OCI-LY7 (cell line): ENCODE measurements at regions not wholly inside any gene's neighbourhood (a gene's known extent, or its start where the extent isn't known, plus 50 kb on each side); places are given as distances from the start of the nearest gene placed in this dataset.

Experiments used
- BruUV-seq: library from RNA; stranded (reverse); fragments of 400-500 nt; replicated peaks from 2 replicates; lab custom pipeline; 2021; lab: Mats Ljungman, UMichigan
- CTCF ChIA-PET: fragments of 300-600 bp; sonication (Branson Sonifier 250); formaldehyde crosslinking; loops from one replicate; lab custom pipeline; 2022; ENCODE audit warnings: antibody characterized with exemption; ENCODE audit not compliant: unreplicated experiment; lab: Charles Lee
- POLR2A ChIA-PET: fragments of 300-600 bp; sonication (Branson Sonifier 250); formaldehyde crosslinking; loops from one replicate; lab custom pipeline; 2022; ENCODE audit warnings: antibody characterized with exemption; lab: Charles Lee
- DNase-seq: peaks from one replicate; pipeline ENCODE4 v3.0.0-alpha.2; 2015; ENCODE audit warnings: low spot score
- H2AFZ ChIP-seq: fragments of 200-600 bp; sonication (generic), shearing (Covaris generic); 2 replicates; pipeline ENCODE4 v1.6.1; 2014; ENCODE audit warnings: mild to moderate bottlenecking, antibody characterized with exemption, low read length, moderate library complexity
- H3K27ac ChIP-seq: fragments of 200-600 bp; sonication (generic); 2 replicates; pipeline ENCODE4 v1.5.1; 2014; ENCODE audit warnings: mixed run types, low read depth, mild to moderate bottlenecking, moderate library complexity, low read length, inconsistent platforms; ENCODE audit not compliant: poor library complexity, severe bottlenecking
- H3K36me3 ChIP-seq: fragments of 200-600 bp; sonication (generic); 2 replicates; pipeline ENCODE4 v1.6.1; 2014; ENCODE audit warnings: mild to moderate bottlenecking, antibody characterized with exemption, low read length, moderate library complexity, mixed read lengths; ENCODE audit not compliant: insufficient read depth
- H3K4me1 ChIP-seq: fragments of 200-600 bp; sonication (generic); 2 replicates; pipeline ENCODE4 v1.5.1; 2014; ENCODE audit warnings: mild to moderate bottlenecking, low read length; ENCODE audit not compliant: insufficient read depth, poor library complexity, severe bottlenecking
- H3K4me2 ChIP-seq: fragments of 200-600 bp; sonication (generic); 2 replicates; pipeline ENCODE4 v1.6.1; 2014; ENCODE audit warnings: mild to moderate bottlenecking, low read length
- H3K4me3 ChIP-seq: fragments of 200-600 bp; sonication (generic); 2 replicates; pipeline ENCODE4 v1.5.1; 2014; ENCODE audit warnings: mild to moderate bottlenecking, low read depth, low read length; ENCODE audit not compliant: poor library complexity, severe bottlenecking
- H3K79me2 ChIP-seq: fragments of 200-600 bp; sonication (generic); 2 replicates; pipeline ENCODE4 v1.6.1; 2016; ENCODE audit warnings: low read depth, mild to moderate bottlenecking, low read length, moderate library complexity, mixed read lengths; ENCODE audit not compliant: insufficient read depth
- H3K9me2 ChIP-seq: fragments of 200-600 bp; sonication (generic); 2 replicates; pipeline ENCODE4 v1.6.1; 2016; ENCODE audit warnings: mild to moderate bottlenecking, low read length, mixed read lengths; ENCODE audit not compliant: insufficient read depth
- H3K9me3 ChIP-seq: fragments of 200-600 bp; sonication (generic); 2 replicates; pipeline ENCODE4 v1.6.1; 2014; ENCODE audit warnings: mild to moderate bottlenecking, mixed run types, low read length, mixed read lengths
- H4K20me1 ChIP-seq: fragments of 200-600 bp; sonication (generic); 2 replicates; pipeline ENCODE4 v1.6.1; 2014; ENCODE audit warnings: mild to moderate bottlenecking, antibody characterized with exemption, low read length, moderate library complexity, mixed read lengths; ENCODE audit not compliant: insufficient read depth
- EZH2phosphoT487 ChIP-seq: fragments of 200-600 bp; sonication (generic); IDR thresholded peaks from 2 replicates; pipeline ENCODE4 v1.6.1; 2018; ENCODE audit warnings: low read depth, borderline replicate concordance, mild to moderate bottlenecking, mixed run types, antibody characterized with exemption, low read length, moderate library complexity, mixed read lengths
- intact Hi-C: fragments of 100-400 bp; cut with micrococcal nuclease; formaldehyde crosslinking; loops from one replicate; pipeline ENCODE4 v1.10.0; 2022; ENCODE audit not compliant: unreplicated experiment
- TF ChIP-seq, protein P1 (sequence below): fragments of 200-600 bp; sonication (generic); conservative IDR thresholded peaks from 2 replicates; pipeline ENCODE4 v1.5.1; 2014; ENCODE audit warnings: mild to moderate bottlenecking, antibody characterized with exemption, low read length, moderate library complexity, mixed read lengths

DNA sequence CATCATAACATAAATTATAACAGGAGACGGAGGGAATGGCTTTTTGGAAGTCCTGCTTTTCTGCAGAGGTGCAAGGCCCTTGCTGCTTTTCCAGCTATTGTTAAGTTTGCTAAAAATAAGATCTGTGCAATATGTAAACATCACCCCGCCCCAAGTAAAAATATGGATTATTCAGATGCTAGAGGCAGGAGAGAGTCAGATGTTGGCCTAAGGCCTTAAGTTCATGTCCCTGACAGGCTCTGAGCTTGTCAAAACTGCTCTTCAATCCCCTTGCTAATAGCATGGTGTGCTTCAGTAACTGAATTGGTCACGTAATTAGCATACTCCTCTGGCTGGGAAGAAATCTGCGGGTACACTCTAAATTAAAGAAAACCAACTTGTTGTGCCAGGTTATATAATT, 147.5 kb downstream of the BMP2 start:
- intact Hi-C loops = no loop called here
- H2AFZ ChIP-seq = no peak overlapping the region
- BruUV-seq = no TSS peak
- H3K9me2 ChIP-seq = no peaks in the 10 kb centered on the region
- H4K20me1 ChIP-seq = no peaks in the 10 kb centered on the region
- H3K27ac ChIP-seq = no peak overlapping the region
- no peaks in the 10 kb centered on the region for H3K9me3 ChIP-seq
- no peaks in the 10 kb centered on the region for H3K36me3 ChIP-seq
- H3K4me3 ChIP-seq = no peak overlapping the region
- POLR2A ChIA-PET = interaction anchor here (0.6 to 1.0 kb wide), 2 partner anchors 28 to 1536 kb away, joined by 3 read pairs; no protein-coding TSS in a partner anchor
- DNase-seq = no peak
- CTCF ChIA-PET = no interaction called here
- H3K4me1 ChIP-seq = no peaks in the 10 kb centered on the region
- no peak overlapping the region for H3K4me2 ChIP-seq
- H3K79me2 ChIP-seq = no peaks in the 10 kb centered on the region
- TF ChIP-seq, protein P1, sequence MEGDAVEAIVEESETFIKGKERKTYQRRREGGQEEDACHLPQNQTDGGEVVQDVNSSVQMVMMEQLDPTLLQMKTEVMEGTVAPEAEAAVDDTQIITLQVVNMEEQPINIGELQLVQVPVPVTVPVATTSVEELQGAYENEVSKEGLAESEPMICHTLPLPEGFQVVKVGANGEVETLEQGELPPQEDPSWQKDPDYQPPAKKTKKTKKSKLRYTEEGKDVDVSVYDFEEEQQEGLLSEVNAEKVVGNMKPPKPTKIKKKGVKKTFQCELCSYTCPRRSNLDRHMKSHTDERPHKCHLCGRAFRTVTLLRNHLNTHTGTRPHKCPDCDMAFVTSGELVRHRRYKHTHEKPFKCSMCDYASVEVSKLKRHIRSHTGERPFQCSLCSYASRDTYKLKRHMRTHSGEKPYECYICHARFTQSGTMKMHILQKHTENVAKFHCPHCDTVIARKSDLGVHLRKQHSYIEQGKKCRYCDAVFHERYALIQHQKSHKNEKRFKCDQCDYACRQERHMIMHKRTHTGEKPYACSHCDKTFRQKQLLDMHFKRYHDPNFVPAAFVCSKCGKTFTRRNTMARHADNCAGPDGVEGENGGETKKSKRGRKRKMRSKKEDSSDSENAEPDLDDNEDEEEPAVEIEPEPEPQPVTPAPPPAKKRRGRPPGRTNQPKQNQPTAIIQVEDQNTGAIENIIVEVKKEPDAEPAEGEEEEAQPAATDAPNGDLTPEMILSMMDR = no peak
- no peak for TF ChIP-seq EZH2phosphoT487

DNA sequence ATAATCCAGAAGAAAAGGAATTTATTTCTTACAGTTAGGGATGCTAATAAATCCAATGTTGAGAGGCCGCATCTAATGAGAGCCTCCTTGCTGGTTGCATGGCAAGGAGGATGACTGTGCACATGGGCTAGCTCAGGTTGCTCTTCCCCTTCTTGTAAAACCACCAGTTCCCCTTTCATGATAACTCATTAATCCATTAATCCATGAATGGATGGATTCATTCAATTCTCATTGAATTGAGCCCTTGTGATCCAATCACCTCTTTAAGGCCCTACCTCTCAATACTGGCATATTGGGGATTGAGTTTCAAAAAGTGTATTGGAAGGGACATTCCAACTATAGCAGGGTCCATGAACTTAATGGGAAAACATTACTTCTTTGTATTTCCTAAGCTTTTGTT, 149.5 kb downstream of the BMP2 start:
- CTCF ChIA-PET = no interaction called here
- POLR2A ChIA-PET = interaction anchor here (0.6 kb wide), 1 partner anchor 621 kb away, joined by 3 read pairs; no protein-coding TSS in a partner anchor
- no peak overlapping the region for H3K4me3 ChIP-seq
- H3K4me2 ChIP-seq = no peak overlapping the region
- no peak for DNase-seq
- H2AFZ ChIP-seq = no peak overlapping the region
- TF ChIP-seq EZH2phosphoT487 = no peak
- TF ChIP-seq, protein P1 = no peak
- intact Hi-C loops = no loop called here
- no peak overlapping the region for H3K27ac ChIP-seq
- H3K4me1 ChIP-seq = no peaks in the 10 kb centered on the region
- no peaks in the 10 kb centered on the region for H3K9me2 ChIP-seq
- no peaks in the 10 kb centered on the region for H4K20me1 ChIP-seq
- BruUV-seq = no TSS peak
- H3K9me3 ChIP-seq = no peaks in the 10 kb centered on the region
- no peaks in the 10 kb centered on the region for H3K36me3 ChIP-seq
- H3K79me2 ChIP-seq = no peaks in the 10 kb centered on the region

DNA sequence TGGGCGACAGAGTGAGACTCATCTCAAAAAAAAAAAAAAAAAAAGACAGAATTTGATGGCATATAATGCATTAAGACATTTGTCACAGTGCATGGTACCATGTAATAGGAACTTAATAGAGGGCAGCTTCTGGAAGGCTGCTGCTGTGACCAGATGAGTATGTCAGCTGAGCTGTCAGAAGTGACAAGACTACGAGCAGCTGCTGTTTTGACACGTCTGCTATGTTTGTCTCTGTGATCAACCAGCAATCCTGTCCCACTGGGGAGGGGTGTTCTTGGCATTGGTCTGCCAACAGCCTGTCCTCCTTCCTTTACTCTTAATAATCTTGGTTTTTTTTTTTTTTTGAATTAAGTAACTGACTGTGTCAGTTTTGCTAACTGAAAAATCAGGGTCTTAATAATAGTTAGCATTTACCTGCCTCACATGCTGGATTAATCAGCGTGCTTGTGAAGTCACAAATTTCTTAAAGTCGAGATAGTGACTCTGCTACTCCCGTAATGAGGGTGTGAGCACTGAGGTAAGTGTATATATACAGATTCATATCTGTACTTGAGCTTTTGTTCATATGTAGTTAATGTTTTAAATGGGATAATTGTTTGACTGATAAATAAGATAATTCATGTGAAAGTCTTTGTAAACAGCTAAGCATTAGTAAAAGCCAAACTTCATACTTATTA, 152.4 kb downstream of the BMP2 start:
- CTCF ChIA-PET = no interaction called here
- Histone ChIP-seq H3K4me1 (no peaks in the 10 kb centered on the region), H3K4me3 (no peak overlapping the region), H3K27ac (no peak overlapping the region), H2AFZ (no peak overlapping the region), H3K79me2 (no peaks in the 10 kb centered on the region), H3K9me3 (no peaks in the 10 kb centered on the region), H3K36me3 (no peaks in the 10 kb centered on the region), H3K9me2 (no peaks in the 10 kb centered on the region), H3K4me2 (no peak overlapping the region), H4K20me1 (no peaks in the 10 kb centered on the region)
- no TSS peak for BruUV-seq
- intact Hi-C loops = no loop called here
- DNase-seq = no peak
- no peak for TF ChIP-seq EZH2phosphoT487
- TF ChIP-seq, protein P1 = no peak
- POLR2A ChIA-PET = interaction anchor here (0.6 kb wide), 1 partner anchor 14 kb away, joined by 4 read pairs; no protein-coding TSS in a partner anchor
